GM13976 (cell line): ENCODE measurements at regions not wholly inside any gene's neighbourhood (a gene's known extent, or its start where the extent isn't known, plus 50 kb on each side); places are given as distances from the start of the nearest gene placed in this dataset.
"Not testable (repeated sequence)": the region's sequence is repeated elsewhere in the genome, so short reads cannot be mapped to it uniquely, and the experiment has no call there.

Source experiments
- DNase-seq: peaks from one replicate; pipeline ENCODE4 v3.0.0; 2012; ENCODE audit warnings: low spot score
- in situ Hi-C: fragments of 300-500 bp; cut with MboI; formaldehyde crosslinking; loops from one replicate; pipeline ENCODE4 v1.12.0; 2022; ENCODE audit warnings: low sequenced_read_pairs, mixed read lengths, inconsistent platforms; ENCODE audit not compliant: unreplicated experiment
- TF ChIP-seq, protein P1 (sequence below): IDR thresholded peaks from 2 replicates; pipeline ENCODE4 v1.5.1; 2012; ENCODE audit warnings: borderline replicate concordance, mild to moderate bottlenecking; ENCODE audit not compliant: insufficient read depth; ENCODE audit errors: extremely low read depth, missing control alignments, control extremely low read depth

DNA sequence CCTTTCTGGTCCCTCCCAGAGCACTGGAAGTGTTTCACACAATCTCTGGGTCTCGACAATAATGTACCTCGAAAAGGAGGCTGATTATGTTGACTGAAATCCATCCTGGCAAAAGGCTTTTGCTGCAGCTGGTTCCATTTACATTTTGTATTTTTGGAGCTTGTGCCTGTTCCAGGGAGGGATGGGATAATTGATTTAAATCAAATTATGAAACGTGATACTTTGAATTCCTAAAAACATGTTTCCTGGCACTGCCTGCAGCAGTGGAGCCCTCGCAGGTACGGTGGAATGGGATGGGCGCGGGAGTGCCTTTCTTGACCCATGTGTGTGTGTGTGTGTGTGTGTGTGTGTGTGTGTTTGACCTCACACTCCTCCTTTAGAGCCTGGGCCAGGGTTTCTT, 455.5 kb upstream of the MEIS1 start:
- no peak for DNase-seq
- in situ Hi-C loops: no loop called here
- TF ChIP-seq, protein P1, sequence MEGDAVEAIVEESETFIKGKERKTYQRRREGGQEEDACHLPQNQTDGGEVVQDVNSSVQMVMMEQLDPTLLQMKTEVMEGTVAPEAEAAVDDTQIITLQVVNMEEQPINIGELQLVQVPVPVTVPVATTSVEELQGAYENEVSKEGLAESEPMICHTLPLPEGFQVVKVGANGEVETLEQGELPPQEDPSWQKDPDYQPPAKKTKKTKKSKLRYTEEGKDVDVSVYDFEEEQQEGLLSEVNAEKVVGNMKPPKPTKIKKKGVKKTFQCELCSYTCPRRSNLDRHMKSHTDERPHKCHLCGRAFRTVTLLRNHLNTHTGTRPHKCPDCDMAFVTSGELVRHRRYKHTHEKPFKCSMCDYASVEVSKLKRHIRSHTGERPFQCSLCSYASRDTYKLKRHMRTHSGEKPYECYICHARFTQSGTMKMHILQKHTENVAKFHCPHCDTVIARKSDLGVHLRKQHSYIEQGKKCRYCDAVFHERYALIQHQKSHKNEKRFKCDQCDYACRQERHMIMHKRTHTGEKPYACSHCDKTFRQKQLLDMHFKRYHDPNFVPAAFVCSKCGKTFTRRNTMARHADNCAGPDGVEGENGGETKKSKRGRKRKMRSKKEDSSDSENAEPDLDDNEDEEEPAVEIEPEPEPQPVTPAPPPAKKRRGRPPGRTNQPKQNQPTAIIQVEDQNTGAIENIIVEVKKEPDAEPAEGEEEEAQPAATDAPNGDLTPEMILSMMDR: no peak

DNA sequence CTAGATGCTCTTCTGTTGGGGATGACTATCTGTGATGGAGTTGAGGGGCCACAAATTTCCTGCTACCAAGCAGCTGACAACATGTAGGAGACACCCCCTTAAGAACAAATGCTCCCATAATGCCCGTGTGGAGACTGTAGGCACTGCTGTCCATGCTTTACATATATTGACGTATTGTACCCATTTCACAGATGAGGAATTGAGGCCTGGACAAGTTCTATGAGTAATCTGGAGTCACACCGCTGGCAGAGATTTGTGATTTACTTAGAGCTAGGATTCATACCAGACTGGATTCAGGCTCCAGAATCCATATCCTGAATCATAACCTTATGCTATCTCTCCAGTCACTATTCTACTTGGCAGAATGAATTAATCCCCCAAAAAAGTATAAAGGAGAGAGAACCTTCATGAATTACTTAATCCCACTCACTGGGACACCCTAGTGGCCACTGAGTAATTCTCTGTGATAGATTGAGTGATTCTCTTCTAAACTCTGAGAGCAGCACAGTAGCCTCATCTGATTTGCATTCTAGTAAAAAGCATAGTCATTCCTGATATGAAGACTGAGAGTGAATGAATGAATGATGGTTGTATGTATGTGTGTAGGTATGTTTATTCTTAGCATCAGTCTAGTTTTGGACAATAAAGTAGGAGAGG, 460.7 kb upstream of the MEIS1 start:
- in situ Hi-C loops: no loop called here
- TF ChIP-seq, protein P1: no peak
- no peak for DNase-seq

DNA sequence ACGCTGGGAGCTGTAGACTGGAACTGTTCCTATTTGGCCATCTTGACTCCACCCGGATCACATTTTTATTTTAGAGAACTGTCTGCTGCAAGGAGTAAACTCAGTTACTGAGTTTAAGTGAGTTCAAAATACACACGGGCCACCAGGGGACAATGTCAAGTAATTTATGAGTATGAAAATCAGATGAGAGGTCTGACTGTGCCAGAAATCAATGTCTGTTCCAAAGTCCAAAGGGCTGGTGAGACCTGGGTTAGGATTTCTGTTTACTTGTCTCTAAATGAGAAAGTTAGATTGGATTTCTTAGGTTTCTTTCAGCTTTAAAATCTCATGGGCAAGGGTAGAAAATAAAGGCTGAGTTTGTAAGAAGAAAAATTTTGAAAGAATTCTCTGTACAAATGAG, 465.8 kb upstream of the MEIS1 start:
- DNase-seq: no peak
- TF ChIP-seq, protein P1: no peak
- in situ Hi-C loops: no loop called here

DNA sequence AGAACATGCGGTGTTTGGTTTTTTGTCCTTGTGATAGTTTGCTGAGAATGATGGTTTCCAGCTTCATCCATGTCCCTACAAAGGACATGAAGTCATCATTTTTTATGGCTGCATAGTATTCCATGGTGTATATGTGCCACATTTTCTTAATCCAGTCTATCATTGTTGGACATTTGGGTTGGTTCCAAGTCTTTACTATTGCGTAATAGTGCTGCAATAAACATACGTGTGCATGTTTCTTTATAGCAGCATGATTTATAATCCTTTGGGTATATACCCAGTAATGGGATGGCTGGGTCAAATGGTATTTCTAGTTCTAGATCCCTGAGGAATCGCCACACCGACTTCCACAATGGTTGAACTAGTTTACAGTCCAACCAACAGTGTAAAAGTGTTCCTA, 471.6 kb upstream of the MEIS1 start:
- DNase-seq, in situ Hi-C loops: not testable (repeated sequence)

DNA sequence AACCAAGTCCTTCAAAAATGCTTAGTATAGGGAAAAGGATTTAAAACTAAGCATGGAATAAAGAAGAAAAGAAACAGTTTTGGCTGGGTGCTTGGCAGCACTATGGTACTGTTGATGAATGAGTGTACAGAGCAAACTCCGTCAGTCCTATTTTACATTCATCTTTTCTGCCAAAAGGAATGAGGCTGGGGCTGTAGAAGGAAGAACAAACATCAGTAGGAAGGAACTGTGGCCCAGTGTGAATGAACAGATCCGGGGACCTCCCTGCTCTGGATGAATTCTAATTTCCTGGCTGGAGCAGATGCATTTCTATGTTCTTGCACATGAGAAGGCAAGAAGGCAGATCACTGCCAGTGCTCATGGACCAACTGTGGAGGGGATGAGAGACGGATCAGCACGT, 474.0 kb upstream of the MEIS1 start:
- DNase-seq: no peak
- TF ChIP-seq, protein P1: no peak
- in situ Hi-C loops: no loop called here

DNA sequence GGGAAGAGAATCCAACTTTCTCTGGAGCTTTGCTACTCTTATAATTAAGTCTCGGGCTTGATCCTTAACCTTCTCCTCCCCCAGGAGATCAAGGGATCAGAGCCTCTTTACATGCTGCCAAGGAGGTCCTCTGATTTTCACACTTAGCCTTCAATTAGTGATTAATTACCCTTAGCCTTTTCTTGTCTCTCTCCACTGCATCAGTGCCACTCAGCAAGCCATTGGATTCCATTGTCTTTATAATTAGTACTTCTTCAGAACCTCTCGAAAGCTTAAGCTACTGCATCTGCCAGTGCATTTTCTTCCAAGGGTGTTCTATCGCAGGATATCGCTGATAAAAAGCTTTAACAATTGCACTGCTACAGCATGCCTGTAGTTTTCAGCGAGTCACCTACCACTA, 477.0 kb upstream of the MEIS1 start:
- TF ChIP-seq, protein P1: no peak
- no peak for DNase-seq
- in situ Hi-C loops: no loop called here

DNA sequence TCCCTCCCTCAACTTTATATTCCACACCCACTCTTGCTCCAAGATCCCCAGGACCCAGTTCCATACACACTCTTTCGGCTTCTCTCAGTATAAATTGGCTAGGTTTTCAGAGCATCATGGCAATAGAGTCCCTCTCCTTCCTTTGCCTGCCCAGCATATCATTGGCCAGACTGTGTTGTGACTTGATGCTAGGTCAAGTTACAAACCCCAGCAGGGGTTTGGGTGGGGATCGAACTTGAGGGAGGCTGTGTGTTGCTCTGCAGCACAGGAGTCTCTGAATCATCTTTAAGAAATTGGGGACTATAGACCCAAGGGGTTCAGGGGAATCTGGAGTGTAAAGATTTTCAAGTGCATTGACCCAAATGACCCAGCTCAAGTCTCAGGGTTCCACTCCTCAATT, 477.5 kb upstream of the MEIS1 start:
- in situ Hi-C loops: no loop called here
- TF ChIP-seq, protein P1: no peak

More for the DNA sequence above, 477.5 kb upstream of the MEIS1 start:
- no peak for DNase-seq
